A549 (cell line): ENCODE measurements at regions not wholly inside any gene's neighbourhood (a gene's known extent, or its start where the extent isn't known, plus 50 kb on each side); places are given as distances from the start of the nearest gene placed in this dataset.

ENCODE experiments used
- ATAC-seq, 2 experiments: fragments of 200-7000 bp in 1 of 2; fragments of >200 bp in 1 of 2; cut with Nextera tagmentation in 1 of 2; cut with Tn5 transposase in 1 of 2; 3 replicates each; pipeline versions ENCODE4 v1.8.0 to v1.9.1; 2018 to 2020; ENCODE audit warnings: mild to moderate bottlenecking in 1 of 2, moderate library complexity in 1 of 2
- CTCF ChIA-PET: fragments of 300-600 bp; sonication (Branson Sonifier 250); formaldehyde crosslinking; extraction: SDS; loops from one replicate; lab custom pipeline; 2021; ENCODE audit warnings: antibody characterized with exemption, inconsistent platforms; lab: Yijun Ruan, JAX
- POLR2A ChIA-PET: fragments of 350-600 bp; formaldehyde crosslinking; extraction: SDS; loops from one replicate; lab custom pipeline; 2021; ENCODE audit warnings: antibody characterized with exemption, inconsistent platforms; lab: Yijun Ruan, JAX
- DNase-seq, 2 experiments: peaks; one replicate each; pipeline versions ENCODE4 v3.0.0 to v3.0.0-alpha.2; 2011 to 2016; ENCODE audit warnings: low read depth in 1 of 2, low spot score in 1 of 2
- FAIRE-seq: peaks from 2 replicates; lab custom pipeline; 2011; peaks lifted over from hg19 to GRCh38; lab: Jason Lieb, UNC
- H3K27ac ChIP-seq, 2 experiments: fragments of >200 bp; sonication (Bioruptor Twin); formaldehyde crosslinking; 3 replicates each; pipeline ENCODE4 v1.5.1; 2016 to 2017
- H3K4me1 ChIP-seq: fragments of >200 bp; sonication (Bioruptor Twin); formaldehyde crosslinking; 3 replicates; pipeline ENCODE4 v1.6.1; 2016
- H3K4me2 ChIP-seq: fragments of >200 bp; sonication (Bioruptor Twin); formaldehyde crosslinking; 3 replicates; pipeline ENCODE4 v1.6.1; 2016
- H3K4me3 ChIP-seq: fragments of >200 bp; sonication (Bioruptor Twin); formaldehyde crosslinking; 3 replicates; pipeline ENCODE4 v1.5.1; 2016
- H3K9me3 ChIP-seq: fragments of >200 bp; sonication (Bioruptor Twin); formaldehyde crosslinking; 3 replicates; pipeline ENCODE4 v1.6.1; 2016
- BHLHE40 ChIP-seq: IDR thresholded peaks from 2 replicates; pipeline ENCODE4 v1.6.1; 2012; ENCODE audit warnings: low read depth, low read length, inconsistent platforms
- CBX8 ChIP-seq: fragments of 200-600 bp; sonication (generic); IDR thresholded peaks from 2 replicates; pipeline ENCODE4 v1.6.1; 2016
- CEBPB ChIP-seq, 2 experiments: fragments of >200 bp in 1 of 2; sonication (Bioruptor Twin) in 1 of 2; formaldehyde crosslinking in 1 of 2; IDR thresholded peaks; 2 replicates each; pipeline ENCODE4 v1.6.1; 2012 to 2016
- CHD4 ChIP-seq: fragments of 200-600 bp; sonication (generic); IDR thresholded peaks from 2 replicates; pipeline ENCODE4 v1.6.1; 2016; ENCODE audit warnings: antibody characterized with exemption, mild to moderate bottlenecking, borderline replicate concordance
- ESRRA ChIP-seq: fragments of 150-350 bp; IDR thresholded peaks from 2 replicates; pipeline ENCODE4 v1.6.1; 2014; ENCODE audit warnings: mild to moderate bottlenecking, low read length, borderline replicate concordance
- FOSL2 ChIP-seq, 2 experiments: fragments of 450-650 bp in 1 of 2; fragments of >200 bp in 1 of 2; sonication (Bioruptor Twin) in 1 of 2; formaldehyde crosslinking; IDR thresholded peaks; 2 replicates each; pipeline versions ENCODE4 v1.5.0 to v1.6.1; 2016 to 2020; ENCODE audit warnings: mild to moderate bottlenecking in 1 of 2, moderate library complexity in 1 of 2
- FOXS1 ChIP-seq: fragments of 250-450 bp; sonication (Bioruptor Pico); IDR thresholded peaks from 2 replicates; pipeline ENCODE4 v1.5.0; 2020; ENCODE audit warnings: mild to moderate bottlenecking, moderate library complexity
- HDAC2 ChIP-seq: fragments of 200-600 bp; sonication (generic); IDR thresholded peaks from 2 replicates; pipeline ENCODE4 v1.6.1; 2016
- HES2 ChIP-seq: fragments of >200 bp; sonication (Bioruptor Twin); formaldehyde crosslinking; IDR thresholded peaks from 2 replicates; pipeline ENCODE4 v1.6.1; 2016
- HOXB13 ChIP-seq: fragments of 250-450 bp; sonication (Bioruptor Pico); IDR thresholded peaks from 2 replicates; pipeline ENCODE4 v1.5.0; 2020; ENCODE audit warnings: low read depth, mild to moderate bottlenecking, moderate library complexity
- JUN ChIP-seq, 2 experiments: fragments of >200 bp; sonication (Bioruptor Twin); formaldehyde crosslinking; IDR thresholded peaks; 2 replicates in 1 of 2; 3 replicates in 1 of 2; pipeline ENCODE4 v1.6.1; 2016 to 2017
- KDM1A ChIP-seq: fragments of 200-600 bp; sonication (generic); IDR thresholded peaks from 2 replicates; pipeline ENCODE4 v1.6.1; 2016; ENCODE audit warnings: low read depth, mild to moderate bottlenecking
- KDM5A ChIP-seq: fragments of 200-600 bp; sonication (generic); IDR thresholded peaks from 2 replicates; pipeline ENCODE4 v1.6.1; 2016; ENCODE audit warnings: antibody characterized with exemption, mild to moderate bottlenecking
- MAFK ChIP-seq: fragments of 450-650 bp; IDR thresholded peaks from 2 replicates; pipeline ENCODE4 v1.6.1; 2014; ENCODE audit not compliant: partially characterized antibody
- MAZ ChIP-seq: fragments of 150-350 bp; IDR thresholded peaks from 2 replicates; pipeline ENCODE4 v1.6.1; 2014; ENCODE audit warnings: antibody characterized with exemption, low read depth, low read length, borderline replicate concordance
- MYC ChIP-seq: IDR thresholded peaks from 2 replicates; pipeline ENCODE4 v1.6.1; 2012; ENCODE audit warnings: mild to moderate bottlenecking, inconsistent platforms, low read length, improper control_type of control experiment, borderline replicate concordance
- PHF8 ChIP-seq: fragments of 200-600 bp; sonication (generic); IDR thresholded peaks from 2 replicates; pipeline ENCODE4 v1.6.1; 2016; ENCODE audit warnings: low read depth, mild to moderate bottlenecking, antibody characterized with exemption, moderate library complexity, borderline replicate concordance
- POLR2A ChIP-seq: IDR thresholded peaks from 2 replicates; pipeline ENCODE4 v1.6.1; 2012; ENCODE audit warnings: mild to moderate bottlenecking, low read length
- SMC3 ChIP-seq: fragments of >200 bp; sonication (Bioruptor Twin); formaldehyde crosslinking; IDR thresholded peaks from 3 replicates; pipeline ENCODE4 v1.6.1; 2018; ENCODE audit warnings: inconsistent platforms
- TFCP2L1 ChIP-seq: fragments of 250-450 bp; sonication (Bioruptor Pico); IDR thresholded peaks from 2 replicates; pipeline ENCODE4 v1.5.0; 2021; ENCODE audit warnings: mild to moderate bottlenecking
- TP53 ChIP-seq: fragments of 250-450 bp; sonication (Bioruptor Pico); IDR thresholded peaks from 2 replicates; pipeline ENCODE4 v1.5.0; 2021; ENCODE audit warnings: mild to moderate bottlenecking, moderate library complexity
- USF2 ChIP-seq: fragments of 450-650 bp; IDR thresholded peaks from 2 replicates; pipeline ENCODE4 v1.6.1; 2014; ENCODE audit warnings: antibody characterized with exemption
- ZFP36 ChIP-seq: fragments of 450-650 bp; IDR thresholded peaks from 2 replicates; pipeline ENCODE4 v1.6.1; 2014; ENCODE audit warnings: borderline replicate concordance; ENCODE audit not compliant: partially characterized antibody
- ZSCAN20 ChIP-seq: fragments of 250-450 bp; sonication (Bioruptor Pico); IDR thresholded peaks from 2 replicates; pipeline ENCODE4 v1.8.0; 2022; ENCODE audit warnings: mild to moderate bottlenecking, moderate library complexity
- WGBS: methylation state at CpG from one replicate; pipeline ENCODE4 v1.1.6; 2017; ENCODE audit errors: missing lambda C conversion rate; 5-methylcytosine and 5-hydroxymethylcytosine counted together
- TF ChIP-seq, protein P1 (sequence below): fragments of 250-450 bp; sonication (Bioruptor Pico); IDR thresholded peaks from 2 replicates; pipeline ENCODE4 v1.5.0; 2020; ENCODE audit warnings: low read depth, mild to moderate bottlenecking, moderate library complexity
- TF ChIP-seq, protein P2 (sequence below): fragments of 200-600 bp; sonication (generic); IDR thresholded peaks from 2 replicates; pipeline ENCODE4 v1.6.1; 2016; ENCODE audit warnings: antibody characterized with exemption, mild to moderate bottlenecking, moderate library complexity

DNA sequence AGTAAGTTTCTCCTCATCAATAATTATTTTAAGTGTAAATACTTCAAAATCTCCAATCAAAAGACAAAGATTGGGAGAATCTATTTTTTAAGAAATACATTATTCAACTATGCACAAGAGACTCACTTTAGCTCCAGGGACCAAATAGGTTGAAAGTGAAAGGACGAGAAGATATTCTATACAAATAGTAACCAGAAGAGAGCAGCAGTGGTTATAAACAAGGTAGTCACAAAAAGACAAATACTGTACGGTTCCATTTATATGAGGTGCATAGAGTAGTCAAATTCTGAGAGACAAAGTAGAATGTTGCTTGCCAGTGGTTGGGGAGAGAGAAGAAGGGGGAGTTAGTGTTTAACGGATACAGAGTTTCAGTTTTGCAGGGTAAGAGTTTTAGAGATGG is 69.8 kb downstream of the POU3F3 start:
- Histone ChIP-seq H3K4me3 (no peak overlapping the region), H3K4me1 (no peaks in the 10 kb centered on the region), H3K27ac (no peak overlapping the region), H3K9me3 (no peaks in the 10 kb centered on the region), H3K4me2 (no peak overlapping the region)
- no peak for FAIRE-seq
- TF ChIP-seq HES2 (no peak), ESRRA (no peak), ZFP36 (no peak), CEBPB (IDR thresholded peaks at IDR 0.05) (no peak), FOXS1 (CRISPR knock-in tag) (no peak), POLR2A (no peak), HDAC2 (no peak), ZSCAN20 (CRISPR knock-in tag) (no peak), MAZ (no peak), PHF8 (no peak), CHD4 (no peak), MYC (no peak), USF2 (no peak), TFCP2L1 (CRISPR knock-in tag) (no peak), KDM1A (no peak)
- TF ChIP-seq, protein P1, sequence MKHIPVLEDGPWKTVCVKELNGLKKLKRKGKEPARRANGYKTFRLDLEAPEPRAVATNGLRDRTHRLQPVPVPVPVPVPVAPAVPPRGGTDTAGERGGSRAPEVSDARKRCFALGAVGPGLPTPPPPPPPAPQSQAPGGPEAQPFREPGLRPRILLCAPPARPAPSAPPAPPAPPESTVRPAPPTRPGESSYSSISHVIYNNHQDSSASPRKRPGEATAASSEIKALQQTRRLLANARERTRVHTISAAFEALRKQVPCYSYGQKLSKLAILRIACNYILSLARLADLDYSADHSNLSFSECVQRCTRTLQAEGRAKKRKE (CRISPR knock-in tag), result no peak
- ChIA-PET POLR2A (no interaction called here), CTCF (no interaction called here)
- WGBS, result 21% methylated on average over 3 of the region's 3 CpGs
- no peak for DNase-seq
- no peak for ATAC-seq

DNA sequence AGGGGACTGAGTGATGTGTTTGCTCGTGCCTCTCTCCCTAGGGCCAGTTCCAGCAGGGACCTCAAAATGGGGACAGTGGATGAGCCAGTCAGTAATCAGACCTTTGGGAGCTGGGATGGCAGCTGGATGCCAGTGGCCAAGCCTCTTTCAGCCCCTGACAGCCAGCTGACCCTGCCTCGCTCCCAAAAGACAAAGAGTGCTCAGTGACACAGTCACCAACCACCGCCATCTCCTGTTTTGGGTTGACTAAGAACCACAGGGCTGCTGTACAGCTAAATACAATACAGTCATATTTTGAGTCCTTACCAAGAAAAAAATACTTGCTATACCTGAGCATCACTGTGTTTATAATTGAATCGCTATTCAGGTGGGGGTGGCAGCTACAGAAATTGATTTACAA is 75.7 kb downstream of the POU3F3 start:
- ChIA-PET CTCF (no interaction called here), POLR2A (no interaction called here)
- Histone ChIP-seq H3K9me3 (no peaks in the 10 kb centered on the region), H3K4me2 (no peak overlapping the region), H3K27ac (no peak overlapping the region), H3K4me3 (no peak overlapping the region), H3K4me1 (no peaks in the 10 kb centered on the region)
- FAIRE-seq, result no peak
- 29% methylated on average over 4 of the region's 4 CpGs for whole genome bisulfite sequencing
- ATAC-seq, result no peak
- TF ChIP-seq KDM1A (no peak), CBX8 (no peak), FOXS1 (CRISPR knock-in tag) (no peak), MAFK (no peak), POLR2A (no peak), BHLHE40 (no peak), JUN (IDR thresholded peaks at IDR 0.05) (no peak)
- TF ChIP-seq, protein P1 (CRISPR knock-in tag), result no peak
- no peak for DNase-seq

DNA sequence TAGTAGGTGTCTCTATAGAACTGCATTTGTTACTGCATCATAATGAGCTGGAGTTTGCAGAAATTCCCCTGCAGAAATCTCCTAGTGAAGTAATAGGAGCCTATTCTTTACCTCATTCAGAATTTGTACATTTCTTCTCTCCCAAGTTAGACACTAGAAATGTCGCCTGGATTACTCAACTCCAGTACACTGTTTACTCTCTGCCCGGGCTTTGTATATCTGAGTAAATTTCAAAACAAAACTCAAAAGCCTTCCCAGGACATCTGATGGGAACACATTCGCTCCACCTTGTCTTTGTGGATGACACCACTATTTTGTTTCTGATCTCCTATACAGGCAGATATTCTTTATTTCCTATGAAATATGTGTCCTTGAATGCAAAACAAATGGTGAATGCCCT is 76.8 kb downstream of the POU3F3 start:
- Histone ChIP-seq H3K27ac (no peak overlapping the region), H3K4me3 (no peak overlapping the region), H3K4me1 (no peaks in the 10 kb centered on the region), H3K9me3 (no peaks in the 10 kb centered on the region), H3K4me2 (no peak overlapping the region)
- ChIA-PET POLR2A (no interaction called here), CTCF (no interaction called here)
- ATAC-seq, result no peak
- WGBS, result 26% methylated on average over 3 of the region's 3 CpGs
- FAIRE-seq, result no peak
- no peak for DNase-seq
- TF ChIP-seq, protein P2, sequence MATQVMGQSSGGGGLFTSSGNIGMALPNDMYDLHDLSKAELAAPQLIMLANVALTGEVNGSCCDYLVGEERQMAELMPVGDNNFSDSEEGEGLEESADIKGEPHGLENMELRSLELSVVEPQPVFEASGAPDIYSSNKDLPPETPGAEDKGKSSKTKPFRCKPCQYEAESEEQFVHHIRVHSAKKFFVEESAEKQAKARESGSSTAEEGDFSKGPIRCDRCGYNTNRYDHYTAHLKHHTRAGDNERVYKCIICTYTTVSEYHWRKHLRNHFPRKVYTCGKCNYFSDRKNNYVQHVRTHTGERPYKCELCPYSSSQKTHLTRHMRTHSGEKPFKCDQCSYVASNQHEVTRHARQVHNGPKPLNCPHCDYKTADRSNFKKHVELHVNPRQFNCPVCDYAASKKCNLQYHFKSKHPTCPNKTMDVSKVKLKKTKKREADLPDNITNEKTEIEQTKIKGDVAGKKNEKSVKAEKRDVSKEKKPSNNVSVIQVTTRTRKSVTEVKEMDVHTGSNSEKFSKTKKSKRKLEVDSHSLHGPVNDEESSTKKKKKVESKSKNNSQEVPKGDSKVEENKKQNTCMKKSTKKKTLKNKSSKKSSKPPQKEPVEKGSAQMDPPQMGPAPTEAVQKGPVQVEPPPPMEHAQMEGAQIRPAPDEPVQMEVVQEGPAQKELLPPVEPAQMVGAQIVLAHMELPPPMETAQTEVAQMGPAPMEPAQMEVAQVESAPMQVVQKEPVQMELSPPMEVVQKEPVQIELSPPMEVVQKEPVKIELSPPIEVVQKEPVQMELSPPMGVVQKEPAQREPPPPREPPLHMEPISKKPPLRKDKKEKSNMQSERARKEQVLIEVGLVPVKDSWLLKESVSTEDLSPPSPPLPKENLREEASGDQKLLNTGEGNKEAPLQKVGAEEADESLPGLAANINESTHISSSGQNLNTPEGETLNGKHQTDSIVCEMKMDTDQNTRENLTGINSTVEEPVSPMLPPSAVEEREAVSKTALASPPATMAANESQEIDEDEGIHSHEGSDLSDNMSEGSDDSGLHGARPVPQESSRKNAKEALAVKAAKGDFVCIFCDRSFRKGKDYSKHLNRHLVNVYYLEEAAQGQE, result no peak
- TF ChIP-seq FOSL2 (IDR thresholded peaks at IDR 0.05) (no peak), FOSL2 (CRISPR knock-in tag; IDR thresholded peaks at IDR 0.05) (no peak), SMC3 (no peak), KDM5A (no peak), TP53 (CRISPR knock-in tag) (no peak), HOXB13 (CRISPR knock-in tag) (no peak), ESRRA (no peak)
